ENCODE measurements at regions not wholly inside any gene's neighbourhood (a gene's known extent, or its start where the extent isn't known, plus 50 kb on each side); places are given as distances from the start of the nearest gene placed in this dataset.
"Not testable (repeated sequence)": the region's sequence is repeated elsewhere in the genome, so short reads cannot be mapped to it uniquely, and the experiment has no call there.

DNA sequence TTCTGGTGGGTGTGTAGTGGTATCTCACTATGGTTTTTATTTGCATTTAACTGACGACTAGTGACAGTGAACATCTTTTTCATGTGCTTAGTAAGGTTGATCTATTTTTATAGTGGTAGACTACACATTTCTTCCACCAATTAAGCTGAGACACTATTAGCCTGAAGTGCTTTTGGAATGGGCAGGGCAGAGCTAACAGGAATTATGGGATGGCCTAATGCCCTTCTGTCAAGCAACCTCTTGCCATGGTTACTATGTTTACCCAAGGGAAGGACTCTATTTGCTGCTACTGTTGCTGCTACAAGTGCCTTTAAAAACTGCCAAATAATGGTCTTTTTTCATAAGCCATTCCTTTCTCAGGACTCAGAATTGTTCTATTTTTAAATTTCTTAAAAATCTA is 676.7 kb upstream of the ACTRT1 start:
- Histone ChIP-seq H3K27ac (ENCODE audit: low read depth, low read length) (no peak overlapping the region), H3K27me3 (ENCODE audit: control insufficient read depth, insufficient read depth, low read length) (no peaks in the 10 kb centered on the region), H3K4me3 (ENCODE audit: low read depth, low read length) (no peak overlapping the region), H3K9me3 (ENCODE audit: control insufficient read depth, insufficient read depth, low read length) (no peaks in the 10 kb centered on the region), H3K4me1 (ENCODE audit: control insufficient read depth, insufficient read depth, low read length) (no peaks in the 10 kb centered on the region), H3K36me3 (ENCODE audit: control insufficient read depth, insufficient read depth, low read length) (no peaks in the 10 kb centered on the region)
- no CpG with 5 or more reads among the region's 1 CpG for WGBS (ENCODE audit: insufficient coverage)
- DNase-seq (ENCODE audit: low read depth in 4 of 6, low spot score in 6 of 6) = peak in 1 of 6 donors; percentile 8

DNA sequence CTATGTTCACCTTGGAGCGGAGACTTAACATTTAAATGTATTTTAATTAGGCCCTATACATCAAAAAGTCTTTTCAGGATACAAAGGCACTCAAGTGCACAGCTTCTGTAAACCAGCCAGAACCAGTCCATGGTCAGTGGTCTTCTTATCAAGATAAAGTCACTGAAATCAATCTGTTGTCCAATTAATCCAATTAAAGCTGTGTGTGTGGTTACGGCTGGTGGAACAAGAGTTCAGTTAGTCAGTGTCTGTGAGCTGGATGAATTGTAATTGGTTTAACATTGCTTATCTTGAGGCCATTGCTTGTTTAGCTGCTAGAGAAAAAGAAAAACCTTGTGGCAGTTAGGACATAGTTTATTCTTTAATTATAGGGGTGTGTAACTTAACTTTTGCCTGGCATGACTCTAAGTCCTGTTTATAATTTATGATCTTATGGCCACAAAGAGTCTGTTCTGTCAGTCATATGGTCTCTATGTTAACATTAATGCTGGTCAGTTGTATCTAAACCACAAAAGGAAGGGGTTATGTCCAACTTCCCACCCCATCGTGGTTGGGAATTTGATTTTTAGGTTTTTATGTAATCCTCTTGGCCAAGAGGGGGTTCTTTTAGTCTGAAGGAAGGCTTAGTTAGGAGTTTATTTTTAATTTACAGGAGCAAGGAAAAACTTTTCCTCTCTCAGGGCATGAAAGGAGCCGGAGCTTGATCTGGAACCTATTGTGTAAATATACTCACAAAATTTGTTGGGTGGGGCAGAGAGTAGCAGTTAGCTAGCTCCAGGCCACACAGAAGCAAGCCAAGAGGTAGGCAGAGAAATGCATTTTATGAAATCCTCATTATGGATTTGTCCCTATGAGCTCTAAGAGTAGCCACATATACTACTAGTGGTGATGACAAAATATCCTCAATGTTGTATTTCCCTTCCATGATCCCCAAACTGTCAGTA is 665.7 kb upstream of the ACTRT1 start:
- no peaks in the 10 kb centered on the region for H3K36me3 ChIP-seq (ENCODE audit: control insufficient read depth, insufficient read depth, low read length)
- no peak overlapping the region for H3K27ac ChIP-seq (ENCODE audit: low read depth, low read length)
- DNase-seq (ENCODE audit: low read depth in 4 of 6, low spot score in 6 of 6) = no peak
- H3K9me3 ChIP-seq (ENCODE audit: control insufficient read depth, insufficient read depth, low read length) = no peaks in the 10 kb centered on the region
- WGBS (ENCODE audit: insufficient coverage) = 100% methylated on average over 1 of the region's 4 CpGs
- no peaks in the 10 kb centered on the region for H3K4me1 ChIP-seq (ENCODE audit: control insufficient read depth, insufficient read depth, low read length)
- no peaks in the 10 kb centered on the region for H3K27me3 ChIP-seq (ENCODE audit: control insufficient read depth, insufficient read depth, low read length)
- no peak overlapping the region for H3K4me3 ChIP-seq (ENCODE audit: low read depth, low read length)

DNA sequence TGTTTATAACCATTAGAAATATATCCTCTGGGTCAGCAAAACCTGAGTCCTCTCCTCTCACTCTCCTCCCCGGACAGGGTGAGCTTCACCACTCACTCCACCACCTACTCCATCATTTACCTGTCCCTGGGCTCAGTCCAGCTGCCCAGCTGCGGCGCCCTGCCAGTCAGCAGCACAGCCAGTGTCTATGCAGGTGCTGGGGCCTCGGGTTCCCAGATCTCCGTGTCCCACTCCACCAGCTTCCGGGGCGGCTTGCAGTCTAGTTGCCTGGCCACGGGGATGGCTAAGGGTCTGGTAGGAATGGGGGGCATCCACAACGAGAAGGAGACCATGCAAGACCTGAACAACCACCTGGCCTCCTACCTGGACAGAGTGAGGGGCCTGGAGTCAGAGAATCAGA is 662.2 kb upstream of the ACTRT1 start:
- 82% methylated on average over 7 of the region's 9 CpGs for WGBS (ENCODE audit: insufficient coverage)
- H3K4me3 ChIP-seq (ENCODE audit: low read depth, low read length) = no peak overlapping the region
- no peaks in the 10 kb centered on the region for H3K4me1 ChIP-seq (ENCODE audit: control insufficient read depth, insufficient read depth, low read length)
- no peaks in the 10 kb centered on the region for H3K36me3 ChIP-seq (ENCODE audit: control insufficient read depth, insufficient read depth, low read length)
- no peak overlapping the region for H3K27ac ChIP-seq (ENCODE audit: low read depth, low read length)
- H3K9me3 ChIP-seq (ENCODE audit: control insufficient read depth, insufficient read depth, low read length) = no peaks in the 10 kb centered on the region
- no peaks in the 10 kb centered on the region for H3K27me3 ChIP-seq (ENCODE audit: control insufficient read depth, insufficient read depth, low read length)
- DNase-seq (ENCODE audit: low read depth in 4 of 6, low spot score in 6 of 6) = no peak

DNA sequence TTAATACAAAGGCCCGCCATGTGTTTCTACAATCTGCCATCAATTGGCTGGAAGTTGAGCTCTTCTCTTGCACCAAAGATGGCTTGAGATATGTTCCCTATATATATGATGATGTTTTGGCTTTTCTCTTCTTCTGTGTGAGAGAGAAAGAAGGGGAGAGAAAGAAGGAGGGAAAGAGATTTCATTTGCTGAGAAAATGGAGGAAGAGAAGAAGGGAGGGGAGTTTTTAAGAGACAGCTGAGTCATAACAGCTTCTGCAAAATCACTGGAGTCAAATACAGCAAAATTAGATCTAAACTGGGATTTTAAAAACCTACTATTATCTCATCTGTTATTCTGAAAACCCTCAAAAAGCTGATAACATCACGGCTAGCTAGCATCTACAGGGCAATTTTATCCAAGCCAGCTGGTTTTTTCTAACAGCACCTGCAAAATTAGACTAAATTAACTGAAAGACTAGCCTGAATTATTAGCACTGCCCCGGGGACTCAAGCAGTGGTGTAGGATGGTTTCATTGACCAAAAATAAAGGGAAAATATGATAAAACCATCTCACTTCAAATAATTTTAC is 647.6 kb upstream of the ACTRT1 start:
- H3K36me3 ChIP-seq (ENCODE audit: control insufficient read depth, insufficient read depth, low read length) = no peaks in the 10 kb centered on the region
- no peaks in the 10 kb centered on the region for H3K4me1 ChIP-seq (ENCODE audit: control insufficient read depth, insufficient read depth, low read length)
- no peaks in the 10 kb centered on the region for H3K9me3 ChIP-seq (ENCODE audit: control insufficient read depth, insufficient read depth, low read length)
- no peak overlapping the region for H3K27ac ChIP-seq (ENCODE audit: low read depth, low read length)
- 50% methylated on average over 2 of the region's 3 CpGs for WGBS (ENCODE audit: insufficient coverage)
- DNase-seq (ENCODE audit: low read depth in 4 of 6, low spot score in 6 of 6) = no peak
- H3K27me3 ChIP-seq (ENCODE audit: control insufficient read depth, insufficient read depth, low read length) = no peaks in the 10 kb centered on the region
- no peak overlapping the region for H3K4me3 ChIP-seq (ENCODE audit: low read depth, low read length)

DNA sequence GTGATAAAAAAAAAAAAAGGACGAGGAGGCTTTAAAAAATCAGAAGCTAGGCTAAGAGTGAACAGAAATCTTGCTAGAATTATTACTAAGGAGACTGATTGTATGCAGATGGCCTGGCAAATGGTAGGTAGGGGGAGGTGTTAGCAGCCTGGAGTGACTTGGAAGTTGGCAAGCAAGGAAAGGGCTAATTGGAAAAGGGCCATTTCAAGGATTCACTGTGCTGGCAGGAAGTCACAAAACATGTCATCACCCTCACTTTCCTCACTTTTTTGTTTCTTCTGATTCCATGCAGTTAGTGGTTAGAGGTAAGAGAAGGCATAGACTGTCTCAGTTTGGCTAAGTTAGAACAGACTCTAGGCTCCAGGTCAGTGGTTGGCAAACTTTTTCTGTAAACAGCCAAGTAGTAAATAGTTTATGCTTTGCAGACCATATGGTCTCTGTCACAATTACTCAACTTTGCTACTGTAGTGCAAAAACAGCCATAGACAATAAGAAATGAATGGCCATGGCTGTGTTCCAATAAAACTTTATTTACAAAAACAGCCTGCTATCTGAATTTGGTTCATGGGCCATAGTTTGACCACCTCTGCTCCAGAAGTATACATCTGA is 646.5 kb upstream of the ACTRT1 start:
- Histone ChIP-seq H3K4me1 (ENCODE audit: control insufficient read depth, insufficient read depth, low read length) (no peaks in the 10 kb centered on the region), H3K9me3 (ENCODE audit: control insufficient read depth, insufficient read depth, low read length) (no peaks in the 10 kb centered on the region), H3K27me3 (ENCODE audit: control insufficient read depth, insufficient read depth, low read length) (no peaks in the 10 kb centered on the region), H3K36me3 (ENCODE audit: control insufficient read depth, insufficient read depth, low read length) (no peaks in the 10 kb centered on the region), H3K4me3 (ENCODE audit: low read depth, low read length) (no peak overlapping the region), H3K27ac (ENCODE audit: low read depth, low read length) (no peak overlapping the region)
- no CpG with 5 or more reads among the region's 1 CpG for WGBS (ENCODE audit: insufficient coverage)
- DNase-seq (ENCODE audit: low read depth in 4 of 6, low spot score in 6 of 6) = peak in 2 of 6 donors; percentile 5 to 48

DNA sequence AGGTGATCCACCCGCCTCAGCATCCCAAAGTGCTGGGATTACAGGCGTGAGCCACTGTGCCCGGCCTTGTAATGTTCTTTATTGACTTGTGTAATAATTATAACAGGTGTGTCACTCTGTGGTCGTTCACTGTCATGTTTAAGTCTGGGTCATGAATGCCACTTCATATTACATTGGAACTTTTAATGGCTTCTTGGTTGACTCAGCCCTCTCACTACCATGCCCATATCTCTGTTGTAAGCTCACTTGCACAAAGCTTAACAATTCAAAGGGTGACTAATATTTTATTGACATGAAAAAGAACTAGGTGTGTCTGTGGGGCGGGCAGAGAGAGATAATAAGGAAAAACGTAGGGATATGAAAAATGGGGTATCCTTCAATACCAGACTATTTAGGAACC is 639.7 kb upstream of the ACTRT1 start:
- DNase-seq (ENCODE audit: low read depth in 4 of 6, low spot score in 6 of 6) = no peak
- WGBS (ENCODE audit: insufficient coverage) = no CpG with 5 or more reads among the region's 6 CpGs

DNA sequence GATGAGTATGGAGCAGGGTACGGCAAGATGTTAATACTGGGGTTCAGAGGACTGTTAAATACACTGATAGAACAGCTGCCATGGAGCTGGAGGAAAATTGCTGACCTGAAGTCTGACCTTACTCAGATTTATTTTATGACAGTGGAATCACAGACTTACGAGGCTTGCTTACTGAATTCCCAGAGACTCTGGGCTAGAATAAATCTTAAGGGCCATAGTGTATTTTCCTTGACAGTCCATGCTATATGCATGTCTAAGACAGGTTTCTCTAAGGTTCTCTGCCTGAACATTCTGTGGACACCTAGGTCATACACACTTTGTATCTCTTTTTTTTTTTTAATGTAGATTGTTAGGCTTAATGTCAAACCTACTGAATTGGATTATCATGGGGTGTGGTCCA is 633.2 kb upstream of the ACTRT1 start:
- H3K4me3 ChIP-seq (ENCODE audit: low read depth, low read length) = no peak overlapping the region
- H3K27ac ChIP-seq (ENCODE audit: low read depth, low read length) = no peak overlapping the region
- no peaks in the 10 kb centered on the region for H3K4me1 ChIP-seq (ENCODE audit: control insufficient read depth, insufficient read depth, low read length)
- 72% methylated on average over 2 of the region's 2 CpGs for WGBS (ENCODE audit: insufficient coverage)
- no peaks in the 10 kb centered on the region for H3K27me3 ChIP-seq (ENCODE audit: control insufficient read depth, insufficient read depth, low read length)
- no peak for DNase-seq (ENCODE audit: low read depth in 4 of 6, low spot score in 6 of 6)
- no peaks in the 10 kb centered on the region for H3K9me3 ChIP-seq (ENCODE audit: control insufficient read depth, insufficient read depth, low read length)
- no peaks in the 10 kb centered on the region for H3K36me3 ChIP-seq (ENCODE audit: control insufficient read depth, insufficient read depth, low read length)

More for the DNA sequence above, 639.7 kb upstream of the ACTRT1 start:
- Histone ChIP-seq H3K27me3 (ENCODE audit: control insufficient read depth, insufficient read depth, low read length) (no peaks in the 10 kb centered on the region), H3K27ac (ENCODE audit: low read depth, low read length) (no peak overlapping the region), H3K4me1 (ENCODE audit: control insufficient read depth, insufficient read depth, low read length) (no peaks in the 10 kb centered on the region), H3K9me3 (ENCODE audit: control insufficient read depth, insufficient read depth, low read length) (no peaks in the 10 kb centered on the region), H3K4me3 (ENCODE audit: low read depth, low read length) (no peak overlapping the region), H3K36me3 (ENCODE audit: control insufficient read depth, insufficient read depth, low read length) (no peaks in the 10 kb centered on the region)

DNA sequence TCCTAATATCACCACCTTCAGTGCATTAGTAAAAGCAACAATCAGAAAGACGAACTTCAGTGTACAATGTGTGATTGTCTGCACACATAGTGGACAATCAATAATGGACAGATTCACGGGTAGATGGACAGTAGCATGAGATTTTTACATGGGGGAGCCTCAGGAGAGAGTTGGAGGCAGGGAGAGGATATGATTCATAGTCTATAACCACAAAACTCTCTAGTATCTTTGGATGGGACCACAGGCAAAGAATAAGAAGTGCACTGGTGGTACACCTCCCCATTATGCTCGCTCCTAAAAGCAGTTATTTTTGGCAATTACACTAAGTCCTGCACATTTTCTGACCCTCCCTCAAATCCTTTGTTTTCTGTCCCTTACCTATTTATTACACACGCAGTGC is 624.4 kb upstream of the ACTRT1 start:
- Histone ChIP-seq H3K36me3 (ENCODE audit: control insufficient read depth, insufficient read depth, low read length) (no peaks in the 10 kb centered on the region), H3K27ac (ENCODE audit: low read depth, low read length) (no peak overlapping the region), H3K4me1 (ENCODE audit: control insufficient read depth, insufficient read depth, low read length) (no peaks in the 10 kb centered on the region), H3K27me3 (ENCODE audit: control insufficient read depth, insufficient read depth, low read length) (no peaks in the 10 kb centered on the region), H3K9me3 (ENCODE audit: control insufficient read depth, insufficient read depth, low read length) (no peaks in the 10 kb centered on the region), H3K4me3 (ENCODE audit: low read depth, low read length) (no peak overlapping the region)
- no peak for DNase-seq (ENCODE audit: low read depth in 4 of 6, low spot score in 6 of 6)
- WGBS (ENCODE audit: insufficient coverage) = 49% methylated on average over 3 of the region's 4 CpGs

DNA sequence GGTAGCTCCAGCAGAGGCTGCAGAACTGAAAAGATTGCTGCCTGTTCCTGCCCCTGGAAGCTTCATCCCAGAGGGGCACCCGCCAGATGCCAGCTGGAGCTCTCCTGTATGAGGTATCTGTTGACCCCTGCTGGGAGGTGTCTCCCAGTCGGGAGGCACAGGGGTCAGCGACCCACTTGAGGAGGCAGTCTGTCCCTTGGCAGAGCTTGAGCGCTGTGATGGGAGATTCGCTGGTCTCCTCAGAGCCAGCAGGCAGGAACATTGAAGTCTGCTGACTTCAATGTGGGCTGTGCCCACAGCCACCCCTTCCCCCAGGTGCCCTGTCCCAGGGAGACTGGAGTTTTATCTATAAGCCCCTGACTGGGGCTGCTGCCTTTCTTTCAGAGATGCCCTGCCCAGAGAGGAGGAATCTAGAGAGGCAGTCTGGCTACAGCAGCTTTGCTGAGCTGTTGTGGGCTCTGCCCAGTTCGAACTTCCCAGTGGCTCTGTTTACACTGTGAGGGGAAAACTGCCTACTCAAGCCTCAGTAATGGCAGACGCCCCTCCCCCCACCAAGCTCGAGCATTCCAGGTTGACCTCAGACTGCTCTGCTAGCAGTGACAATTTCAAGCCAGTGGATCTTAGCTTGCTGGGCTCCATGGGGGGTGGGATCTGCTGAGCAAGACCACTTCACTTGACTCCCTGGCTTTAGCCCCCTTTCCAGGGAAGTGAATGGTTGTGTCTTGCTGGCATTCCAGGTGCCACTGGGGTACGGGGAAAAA is 622.3 kb upstream of the ACTRT1 start:
- not testable (repeated sequence) for H3K27me3 ChIP-seq (ENCODE audit: control insufficient read depth, insufficient read depth, low read length); H3K9me3 ChIP-seq (ENCODE audit: control insufficient read depth, insufficient read depth, low read length); DNase-seq (ENCODE audit: low read depth in 4 of 6, low spot score in 6 of 6); H3K4me3 ChIP-seq (ENCODE audit: low read depth, low read length); H3K4me1 ChIP-seq (ENCODE audit: control insufficient read depth, insufficient read depth, low read length); H3K27ac ChIP-seq (ENCODE audit: low read depth, low read length); H3K36me3 ChIP-seq (ENCODE audit: control insufficient read depth, insufficient read depth, low read length)
- WGBS (ENCODE audit: insufficient coverage) = 75% methylated on average over 8 of the region's 9 CpGs
